ENCODE measurements at regions not wholly inside any gene's neighbourhood (a gene's known extent, or its start where the extent isn't known, plus 50 kb on each side); places are given as distances from the start of the nearest gene placed in this dataset.

GRCh38 chr7:18224138-18224537 is 196.5 kb upstream of the PRPS1L1 start:
- ChIA-PET CTCF (ENCODE audit: unreplicated experiment) (no interaction called here), POLR2A (interaction anchor here (0.6 kb wide), 1 partner anchor 194 kb away, joined by 3 read pairs; no protein-coding TSS in a partner anchor)
- no peaks in the 10 kb centered on the region for H3K9me2 ChIP-seq (ENCODE audit: insufficient read depth, low read length)
- no peaks in the 10 kb centered on the region; the same call in 1 of the 2 replicates for H3K79me2 ChIP-seq (ENCODE audit: insufficient read depth, low read depth, low read length)
- no peak overlapping the region for H3K4me3 ChIP-seq (ENCODE audit: low read depth, low read length, poor library complexity, severe bottlenecking)
- H3K4me1 ChIP-seq (ENCODE audit: insufficient read depth, low read length, poor library complexity, severe bottlenecking) = no peaks in the 10 kb centered on the region
- no peak for TF ChIP-seq CTCF (conservative IDR thresholded peaks at IDR 0.05; ENCODE audit: low read length)
- TF ChIP-seq EZH2phosphoT487 (IDR thresholded peaks at IDR 0.05; ENCODE audit: borderline replicate concordance, low read depth, low read length) = no peak
- no peak for DNase-seq (ENCODE audit: low spot score)
- no peak overlapping the region for H3K27ac ChIP-seq (ENCODE audit: low read depth, low read length, poor library complexity, severe bottlenecking)
- no TSS peak for BruUV-seq (replicated peaks)
- no peaks in the 10 kb centered on the region for H4K20me1 ChIP-seq (ENCODE audit: insufficient read depth, low read length)
- no peaks in the 10 kb centered on the region for H3K36me3 ChIP-seq (ENCODE audit: insufficient read depth, low read length)
- H3K9me3 ChIP-seq (ENCODE audit: low read length) = no peaks in the 10 kb centered on the region
- H2AFZ ChIP-seq (ENCODE audit: low read length) = no peak overlapping the region
- intact Hi-C loops (cut with micrococcal nuclease; ENCODE audit: unreplicated experiment) = no loop called here
- no peak overlapping the region for H3K4me2 ChIP-seq (ENCODE audit: low read length)

GRCh38 chr7:18225067-18225466 is 197.4 kb upstream of the PRPS1L1 start:
- POLR2A ChIA-PET = interaction anchor here (0.5 to 1.2 kb wide), 2 partner anchors 11 to 745 kb away, joined by 4 read pairs; no protein-coding TSS in a partner anchor
- intact Hi-C loops (cut with micrococcal nuclease; ENCODE audit: unreplicated experiment) = no loop called here
- no TSS peak for BruUV-seq (replicated peaks)

More at GRCh38 chr7:18225067-18225466, 197.4 kb upstream of the PRPS1L1 start:
- no peak for TF ChIP-seq EZH2phosphoT487 (IDR thresholded peaks at IDR 0.05; ENCODE audit: borderline replicate concordance, low read depth, low read length)
- TF ChIP-seq CTCF (conservative IDR thresholded peaks at IDR 0.05; ENCODE audit: low read length) = no peak
- no peak overlapping the region for H3K27ac ChIP-seq (ENCODE audit: low read depth, low read length, poor library complexity, severe bottlenecking)
- H3K9me3 ChIP-seq (ENCODE audit: low read length) = no peaks in the 10 kb centered on the region
- DNase-seq (ENCODE audit: low spot score) = no peak
- CTCF ChIA-PET (ENCODE audit: unreplicated experiment) = no interaction called here
- no peak overlapping the region for H3K4me2 ChIP-seq (ENCODE audit: low read length)
- H3K9me2 ChIP-seq (ENCODE audit: insufficient read depth, low read length) = no peaks in the 10 kb centered on the region
- H3K4me1 ChIP-seq (ENCODE audit: insufficient read depth, low read length, poor library complexity, severe bottlenecking) = no peaks in the 10 kb centered on the region
- H3K79me2 ChIP-seq (ENCODE audit: insufficient read depth, low read depth, low read length) = no peaks in the 10 kb centered on the region; the same call in 1 of the 2 replicates
- no peak overlapping the region for H3K4me3 ChIP-seq (ENCODE audit: low read depth, low read length, poor library complexity, severe bottlenecking)
- H4K20me1 ChIP-seq (ENCODE audit: insufficient read depth, low read length) = no peaks in the 10 kb centered on the region
- H3K36me3 ChIP-seq (ENCODE audit: insufficient read depth, low read length) = no peaks in the 10 kb centered on the region
- no peak overlapping the region for H2AFZ ChIP-seq (ENCODE audit: low read length)
